HG03432 (cell line): ENCODE measurements at regions not wholly inside any gene's neighbourhood (a gene's known extent, or its start where the extent isn't known, plus 50 kb on each side); places are given as distances from the start of the nearest gene placed in this dataset.
"Not testable (repeated sequence)": the region's sequence is repeated elsewhere in the genome, so short reads cannot be mapped to it uniquely, and the experiment has no call there.

ENCODE experiments used
- ATAC-seq: cut with Tn5 transposase; IDR thresholded peaks from one replicate; pipeline ENCODE4 v1.9.1; 2021; ENCODE audit warnings: mild to moderate bottlenecking, moderate library complexity; ENCODE audit not compliant: unreplicated experiment

DNA sequence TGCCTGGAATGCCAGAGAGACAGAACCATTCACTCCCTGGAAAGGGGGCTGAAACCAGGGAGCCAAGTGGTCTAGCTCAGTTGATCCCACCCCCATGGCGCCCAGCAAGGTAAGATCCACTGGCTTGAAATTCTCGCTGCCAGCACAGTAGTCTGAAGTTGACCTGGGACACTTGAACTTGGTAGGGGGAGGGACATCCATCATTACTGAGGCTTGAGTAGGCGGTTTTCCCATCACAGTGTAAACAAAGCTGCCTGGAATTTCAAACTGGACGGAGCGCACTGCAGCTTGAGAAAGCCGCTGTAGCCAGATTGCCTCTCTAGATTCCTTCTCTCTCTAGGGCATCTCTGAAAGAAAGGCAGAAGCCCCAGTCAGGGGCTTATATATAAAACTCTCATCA, 310.7 kb upstream of the DPPA4 start:
- ATAC-seq: no peak

DNA sequence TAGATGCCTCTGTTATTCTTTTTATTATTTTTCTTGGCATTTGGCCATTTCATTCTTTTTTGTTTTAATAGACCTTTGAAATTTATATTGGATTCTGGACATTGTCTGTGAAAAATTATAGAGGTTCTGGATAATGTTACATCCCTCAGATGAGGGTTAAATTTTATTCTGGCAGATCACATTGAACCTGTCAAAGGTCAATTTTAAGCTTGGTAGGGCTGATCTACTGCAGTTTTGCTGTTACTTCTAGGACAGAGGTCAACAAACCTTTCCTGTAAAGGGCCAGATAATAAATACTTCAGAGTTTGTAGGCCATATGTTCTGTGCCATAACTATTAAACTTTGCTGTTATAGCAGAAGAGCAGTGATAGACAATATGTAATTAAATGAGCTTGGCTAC, 318.9 kb upstream of the DPPA4 start:
- ATAC-seq: no peak

DNA sequence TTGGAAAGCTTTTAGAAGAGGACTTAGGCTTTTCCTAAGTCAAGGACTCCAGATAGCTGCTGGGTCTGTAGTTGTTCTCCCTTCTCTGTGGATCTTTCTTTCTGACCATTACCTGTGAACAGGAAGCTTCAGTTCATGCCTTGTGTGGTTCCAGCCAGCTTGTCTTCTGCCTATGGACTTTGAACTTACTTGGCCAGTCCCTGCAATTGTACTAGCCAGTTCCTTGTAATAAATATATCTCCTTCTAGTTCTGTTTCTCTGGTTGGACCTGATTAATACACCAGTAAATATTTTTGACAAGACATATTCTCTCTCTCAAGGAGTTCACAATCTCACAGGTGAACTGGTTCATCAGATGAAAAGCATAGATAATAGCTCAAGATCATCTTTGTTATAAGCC, 341.3 kb upstream of the DPPA4 start:
- no peak for ATAC-seq

DNA sequence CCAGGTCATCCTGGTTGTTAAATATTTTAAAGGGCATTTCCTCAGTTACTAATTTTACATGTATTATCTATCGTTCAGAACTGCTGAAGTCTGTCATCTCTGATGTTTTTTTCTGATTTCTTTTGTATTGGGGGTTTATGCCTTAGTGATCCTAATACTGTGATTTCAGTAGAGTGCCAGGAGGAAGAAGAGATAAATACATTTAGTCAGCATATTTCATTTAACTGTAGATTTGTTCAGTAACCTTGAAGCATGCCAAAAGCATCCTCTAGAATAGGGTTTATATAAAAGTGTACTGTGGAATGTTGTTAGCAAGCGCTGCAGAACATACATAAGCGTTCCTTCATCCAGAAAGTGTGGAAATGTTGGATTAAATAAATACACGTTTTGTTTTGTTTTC, 342.3 kb upstream of the DPPA4 start:
- ATAC-seq: no peak

DNA sequence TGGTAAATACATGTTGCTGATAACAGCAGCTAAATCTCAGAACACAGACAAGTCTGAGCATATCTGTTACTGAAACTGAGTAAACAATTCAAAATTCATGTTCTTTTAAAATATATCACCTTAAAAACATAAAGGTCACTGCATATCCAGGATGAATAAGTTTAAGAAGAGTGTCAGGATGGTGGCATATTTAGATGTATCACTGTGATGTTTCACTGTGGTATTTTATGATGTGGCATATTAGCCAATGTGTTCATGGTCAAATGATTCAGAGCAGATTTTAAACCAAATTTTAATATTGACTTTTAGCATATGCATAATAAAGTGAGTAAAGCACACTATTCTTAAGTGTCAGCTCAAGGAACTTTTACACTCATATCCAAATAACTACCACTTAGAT, 346.4 kb upstream of the DPPA4 start:
- ATAC-seq: no peak

DNA sequence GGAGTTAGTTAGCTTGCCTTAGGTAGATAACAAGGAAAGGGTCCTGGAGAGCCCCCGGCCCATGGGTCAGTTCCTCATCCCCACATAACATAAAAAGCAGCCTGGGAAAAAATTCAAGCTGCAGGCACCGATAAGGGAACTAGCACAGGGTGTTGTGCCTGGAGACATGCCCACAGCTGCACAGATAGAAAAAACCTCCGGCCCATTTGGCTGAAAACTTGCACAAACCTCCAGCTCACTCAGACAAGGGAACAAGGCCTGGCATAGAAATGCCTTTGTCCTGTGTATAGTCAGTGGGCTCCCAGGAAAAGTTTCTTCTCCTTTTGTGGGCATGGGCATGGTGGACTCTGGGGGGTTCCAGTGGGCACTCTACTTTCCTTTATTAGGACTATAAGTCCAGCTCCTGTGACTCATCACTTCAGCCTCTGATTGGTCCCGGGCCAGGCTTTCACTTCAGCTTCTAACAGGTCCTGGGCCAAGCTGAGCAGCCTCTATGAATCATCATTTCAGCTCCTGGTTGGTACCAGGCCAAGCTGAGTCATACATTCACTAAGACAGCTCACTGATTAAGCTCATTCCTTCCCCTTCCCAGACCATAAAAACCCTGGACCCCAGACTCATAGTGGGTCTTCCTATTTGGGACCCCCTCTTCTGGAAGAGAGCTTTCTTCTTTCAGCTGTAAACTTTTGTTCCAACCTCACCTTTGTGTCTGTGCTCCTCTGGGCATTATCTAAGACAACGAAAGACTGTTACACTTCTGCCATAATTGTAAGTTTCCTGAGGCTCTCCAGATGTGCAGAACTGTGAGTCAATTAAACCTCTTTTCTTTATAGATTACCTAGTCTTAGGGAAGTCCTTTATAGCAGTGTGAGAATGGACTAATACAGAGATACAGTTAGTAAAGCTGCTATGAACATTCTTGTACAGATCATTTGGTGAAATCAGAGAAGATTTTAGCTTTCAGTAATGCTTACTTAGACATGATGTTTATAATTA, 348.0 kb upstream of the DPPA4 start:
- ATAC-seq: no peak

DNA sequence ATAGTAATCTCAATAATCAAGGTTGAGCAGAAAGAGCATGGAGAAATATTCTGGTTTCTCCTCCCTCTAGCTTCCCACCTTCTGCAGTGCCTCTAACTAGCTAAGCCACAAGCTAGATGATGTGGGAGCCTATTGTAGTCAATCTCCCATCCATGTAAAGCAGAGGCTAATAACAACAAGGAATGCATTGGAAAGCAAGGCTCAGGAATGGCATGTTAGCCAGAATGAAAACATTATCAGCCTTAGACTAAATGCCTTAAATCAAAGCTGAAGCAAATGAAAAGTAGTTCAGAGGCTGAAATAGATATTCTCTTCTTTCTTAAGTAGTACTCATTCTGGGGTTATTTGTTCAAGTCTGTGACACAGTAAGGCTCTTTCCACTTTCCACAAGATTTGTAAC, 350.3 kb upstream of the DPPA4 start:
- ATAC-seq: no peak

DNA sequence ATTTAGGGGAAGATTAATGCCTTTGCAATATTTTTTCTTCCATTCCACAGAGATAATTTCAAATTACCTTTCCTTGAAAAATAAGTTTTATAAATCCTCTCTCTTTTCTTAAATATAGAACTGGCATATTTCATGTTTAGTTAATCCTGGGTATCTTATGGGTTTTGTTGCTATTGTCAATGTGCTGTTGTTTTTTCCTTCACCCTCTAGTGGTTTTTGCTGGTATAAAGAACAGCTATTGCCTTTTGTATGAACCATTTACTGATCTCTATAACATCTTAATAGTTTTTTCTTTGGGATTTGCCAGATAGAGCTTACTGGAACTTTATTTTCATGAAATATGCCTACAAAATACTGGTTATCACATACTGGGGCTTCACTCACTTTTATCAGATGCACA, 359.6 kb upstream of the DPPA4 start:
- ATAC-seq: no peak

DNA sequence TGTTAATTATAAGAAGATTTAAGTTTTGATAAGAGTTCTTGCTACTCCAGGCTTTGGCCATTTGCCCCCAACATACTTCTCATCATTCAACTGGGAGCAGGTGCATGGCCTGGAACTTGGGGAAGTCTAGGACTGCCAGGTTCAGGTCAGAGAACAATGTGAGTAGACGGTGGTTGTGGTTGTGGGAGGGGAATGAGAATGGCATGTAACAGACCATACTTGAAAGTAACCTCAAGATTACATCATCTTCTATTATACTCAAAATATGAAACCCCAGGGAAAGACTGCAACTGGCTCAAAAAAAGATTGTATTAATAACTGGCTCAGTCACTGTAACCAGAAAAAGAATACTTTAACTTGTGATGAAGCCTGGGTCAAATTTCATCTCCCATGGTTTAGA, 364.9 kb upstream of the DPPA4 start:
- peak; percentile 98 for ATAC-seq

DNA sequence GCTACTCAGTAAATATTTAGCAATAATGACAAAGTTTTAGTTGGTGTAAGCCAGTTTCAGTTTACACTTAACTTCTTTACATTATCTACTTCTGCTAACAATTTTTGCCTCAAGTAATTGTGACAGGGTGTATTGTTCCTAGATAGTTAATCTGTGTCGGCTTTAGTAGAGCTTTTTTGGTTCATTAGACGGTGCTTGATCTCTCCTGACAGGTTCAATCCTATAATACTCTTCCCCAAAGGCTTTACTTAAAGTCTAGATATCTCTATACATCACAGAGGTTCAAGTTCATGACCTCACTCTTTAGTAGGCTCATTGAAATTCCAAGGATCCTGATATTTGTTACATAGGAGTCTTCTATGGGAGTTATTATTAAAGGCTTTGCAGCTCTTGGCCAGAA, 365.6 kb upstream of the DPPA4 start:
- ATAC-seq: peak; percentile 10

DNA sequence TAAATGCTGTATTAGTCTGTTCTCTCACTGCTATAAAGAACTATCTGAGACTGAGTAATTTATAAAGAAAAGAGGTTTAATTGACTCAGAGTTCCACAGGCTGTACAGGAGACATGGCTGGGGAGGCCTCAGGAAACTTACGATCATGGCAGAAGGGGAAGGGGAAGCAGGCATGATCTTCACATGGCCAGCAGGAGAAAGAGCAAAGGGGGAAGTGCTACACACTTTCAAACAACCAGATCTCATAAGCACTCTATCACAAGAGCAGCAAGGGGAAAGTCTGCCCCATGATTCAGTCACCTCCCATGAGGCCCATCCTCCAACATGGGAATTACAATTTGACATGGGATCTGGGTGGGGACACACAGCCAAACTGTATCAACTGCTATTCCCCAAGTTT, 367.8 kb upstream of the DPPA4 start:
- not testable (repeated sequence) for ATAC-seq

DNA sequence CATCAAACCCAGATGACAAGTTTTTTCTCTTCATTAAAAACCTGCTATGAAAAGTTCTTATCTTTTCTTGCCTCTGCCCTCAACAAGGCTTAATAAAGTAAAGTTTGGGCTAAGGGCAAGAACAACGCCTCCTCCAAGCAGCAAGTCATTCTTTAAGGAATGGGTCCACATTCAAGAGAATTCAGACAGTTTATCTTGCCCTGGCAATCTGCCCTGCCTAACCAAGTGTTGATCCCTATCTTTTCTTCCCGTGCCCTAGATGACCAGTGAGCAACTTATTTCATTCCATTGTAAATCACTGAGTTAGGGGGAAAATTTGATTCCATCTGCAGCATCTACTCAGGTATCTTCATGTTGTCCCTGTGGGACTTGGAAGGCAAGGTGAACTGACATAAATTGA, 370.3 kb upstream of the DPPA4 start:
- no peak for ATAC-seq

DNA sequence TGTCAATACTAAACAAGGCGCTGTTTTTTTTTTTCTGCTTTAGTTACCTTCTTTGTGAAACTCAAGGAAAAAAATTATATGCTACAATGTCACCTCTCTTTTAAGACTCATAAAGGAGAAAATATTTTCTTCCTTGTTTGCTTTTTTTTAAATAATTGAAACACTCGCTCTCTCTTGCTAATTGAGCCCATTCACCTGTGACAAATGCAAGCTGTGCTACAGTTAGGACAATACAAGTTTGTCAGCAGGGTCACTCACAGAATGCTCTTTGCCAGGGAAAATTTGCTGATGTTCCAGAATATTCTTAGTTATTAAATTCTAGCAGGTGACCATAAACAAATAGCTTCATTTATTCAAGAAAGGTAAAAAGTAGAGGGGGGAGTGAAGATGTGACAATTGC, 375.9 kb upstream of the DPPA4 start:
- ATAC-seq: no peak

DNA sequence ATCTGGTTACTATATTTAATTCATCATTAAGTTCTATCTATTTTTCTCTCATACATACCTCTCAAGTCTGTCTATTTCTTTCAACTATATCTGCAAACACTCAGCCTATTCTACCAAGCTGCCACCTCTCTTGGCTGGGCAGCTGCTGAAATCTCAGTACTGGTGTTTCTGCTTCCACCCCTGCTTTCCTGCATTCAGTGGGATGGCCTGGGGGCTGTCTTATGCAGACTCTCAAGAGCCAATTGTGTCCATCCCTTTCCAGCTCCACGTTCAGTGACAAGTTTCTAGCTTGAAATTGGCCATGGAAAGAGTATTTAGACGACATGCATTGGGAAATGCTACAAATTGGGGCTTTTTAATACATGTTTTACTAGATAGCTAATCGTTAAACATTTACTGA, 378.4 kb upstream of the DPPA4 start:
- ATAC-seq: no peak

DNA sequence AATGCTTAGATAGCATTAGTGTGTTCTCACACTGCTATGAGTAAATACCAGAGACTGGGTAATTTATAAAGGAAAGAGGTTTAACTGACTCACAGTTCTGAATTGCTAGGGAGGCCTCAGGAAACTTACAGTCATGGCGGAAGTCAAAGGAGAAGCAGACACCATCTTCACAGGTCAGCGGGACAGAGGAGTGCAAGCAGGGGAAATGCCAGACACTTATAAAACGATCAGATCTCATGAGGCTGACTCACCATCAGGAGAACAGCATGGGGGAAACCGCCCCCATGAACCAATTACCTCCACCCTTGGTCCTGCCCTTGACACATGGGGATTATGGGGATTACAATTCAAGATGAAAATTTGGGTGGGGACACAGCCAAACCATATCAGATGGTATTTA, 381.5 kb upstream of the DPPA4 start:
- no peak for ATAC-seq

DNA sequence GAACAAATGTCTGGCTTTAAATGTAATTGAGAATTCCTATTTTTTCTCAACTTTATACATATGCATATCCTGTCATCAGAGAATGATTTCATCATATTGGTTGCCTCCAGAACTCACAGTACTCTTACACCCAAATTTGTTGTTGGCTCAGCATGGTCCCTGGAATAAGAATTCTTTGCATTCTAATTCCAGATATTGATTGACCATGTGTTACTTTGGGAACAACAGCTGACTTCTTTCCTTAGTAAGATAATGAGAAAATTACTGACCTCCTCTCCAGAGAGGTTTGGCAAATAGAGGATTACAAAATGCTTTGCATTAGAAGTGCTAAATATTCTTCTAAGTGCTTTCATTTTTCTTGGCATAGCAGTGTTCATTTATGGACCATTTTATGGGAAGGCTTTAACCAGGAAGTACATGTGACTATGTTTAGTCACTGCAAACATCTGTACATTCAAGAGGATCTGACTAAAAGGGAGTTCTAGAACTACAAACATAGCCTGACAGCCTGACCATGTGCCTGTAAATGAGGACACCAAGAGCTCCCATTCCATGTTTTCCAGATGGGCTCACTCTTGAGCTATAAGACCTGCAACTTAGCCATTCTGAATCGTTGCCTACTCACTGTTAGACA, 391.6 kb upstream of the DPPA4 start:
- ATAC-seq: no peak

DNA sequence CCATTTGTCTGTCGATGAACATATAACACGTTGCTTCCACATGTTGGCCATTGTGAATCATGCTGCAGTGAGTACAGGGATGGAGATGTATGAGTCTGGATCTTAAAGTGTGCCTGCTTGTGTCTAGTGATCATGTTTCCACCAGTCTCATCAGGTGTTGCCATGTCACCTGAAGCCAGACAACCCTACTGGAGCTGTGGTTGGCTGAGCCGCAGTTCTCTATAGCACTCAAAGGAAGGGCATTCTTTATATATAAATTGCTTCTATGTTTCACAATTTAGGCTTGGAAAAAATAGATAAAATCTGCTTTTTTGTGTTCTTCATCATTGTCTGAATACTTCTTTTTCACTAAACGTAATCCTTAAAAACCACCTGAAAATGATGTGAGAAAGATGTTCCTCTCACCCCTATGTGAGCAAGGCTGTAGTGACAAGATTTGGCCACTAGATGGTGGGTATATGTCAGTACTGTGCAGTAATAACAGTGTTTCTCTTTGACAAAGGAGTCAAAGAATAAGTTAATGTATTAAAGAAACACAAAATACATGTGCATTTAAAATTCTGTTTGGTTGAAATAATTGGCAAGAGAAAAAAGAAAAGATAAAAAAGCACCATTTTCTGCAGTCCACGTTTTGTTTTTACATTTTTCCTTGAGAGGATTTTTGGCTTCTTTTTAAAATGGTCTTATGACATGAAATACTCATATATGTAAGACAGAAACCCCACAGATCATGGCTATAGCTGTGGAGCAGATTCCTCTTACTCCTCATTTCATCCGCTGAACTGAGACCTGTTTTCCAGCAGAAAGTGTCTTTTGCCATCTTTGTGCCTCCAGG, 394.5 kb upstream of the DPPA4 start:
- peak; percentile 95 for ATAC-seq

DNA sequence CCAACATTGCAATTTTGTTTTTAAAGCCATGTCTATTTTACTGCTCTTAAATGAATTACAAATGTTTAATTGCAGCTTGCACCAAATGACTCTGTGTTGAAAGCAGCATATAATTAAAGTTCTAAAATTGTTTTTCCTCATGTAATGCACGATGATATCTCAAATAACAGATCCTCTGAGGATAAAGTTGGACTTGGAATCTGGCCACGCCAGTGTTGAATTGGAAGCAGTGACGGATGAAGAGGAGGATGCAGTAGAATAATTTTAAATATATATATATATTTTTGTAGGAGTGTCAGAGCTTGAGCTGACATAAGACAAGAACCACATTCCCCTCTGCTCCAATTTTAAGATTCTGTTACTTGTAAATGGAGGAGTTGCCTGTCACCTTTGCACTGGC, 406.6 kb upstream of the DPPA4 start:
- no peak for ATAC-seq

DNA sequence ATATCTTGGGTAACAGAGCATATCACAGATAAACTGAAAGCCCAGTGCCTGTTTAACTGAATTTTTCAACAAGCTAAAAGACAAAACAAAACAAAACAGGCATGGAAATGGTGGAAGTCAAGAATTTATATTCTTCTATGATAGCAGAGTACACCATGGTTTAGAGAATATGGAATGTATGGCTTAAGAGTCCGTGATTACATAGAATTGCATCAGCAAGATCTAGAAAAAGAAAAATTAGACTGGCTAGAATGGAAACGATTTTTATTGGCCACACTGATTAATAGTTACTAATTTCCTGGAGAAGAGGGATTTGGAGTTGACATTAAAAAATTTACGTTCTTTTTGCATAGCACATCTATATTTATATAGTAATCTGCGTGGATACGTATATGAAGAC, 435.2 kb upstream of the DPPA4 start:
- ATAC-seq: no peak

DNA sequence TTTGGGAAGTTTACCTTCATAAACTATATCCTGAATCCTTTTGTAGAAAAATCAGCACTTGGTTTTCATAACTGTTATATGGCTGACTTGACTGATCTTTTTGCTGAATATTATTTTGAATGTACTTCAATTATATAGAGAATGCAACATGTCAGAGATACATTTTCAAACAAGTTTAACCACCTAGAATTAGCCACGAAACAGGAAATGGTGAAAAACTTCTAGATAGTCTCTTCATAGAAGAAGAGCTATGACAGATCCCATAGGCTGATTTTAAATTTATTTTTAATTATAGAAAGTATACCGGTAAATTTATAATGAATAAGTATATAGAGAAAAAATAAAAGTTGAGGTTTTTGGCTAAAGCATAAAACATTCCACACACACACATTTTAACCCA, 436.8 kb upstream of the DPPA4 start:
- no peak for ATAC-seq

DNA sequence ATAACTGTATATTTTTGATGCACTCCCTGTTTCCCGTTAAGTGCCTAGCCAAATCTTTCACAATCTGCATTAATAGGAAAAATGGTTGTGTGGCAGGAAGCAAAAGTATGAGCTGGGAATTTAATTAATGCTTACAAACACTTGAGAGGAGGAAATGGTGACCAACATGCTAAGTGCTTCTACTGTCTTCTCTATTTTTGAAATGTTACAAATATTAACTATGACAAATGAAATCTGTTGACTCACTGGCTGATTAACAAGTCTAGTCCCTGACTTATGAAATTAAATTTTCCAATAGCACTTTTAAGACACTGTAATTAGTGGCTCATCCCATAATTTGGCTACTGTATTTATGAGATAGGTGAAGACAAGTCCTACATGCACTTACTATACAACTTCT, 446.9 kb upstream of the DPPA4 start:
- no peak for ATAC-seq
